HUDEP-2 (cell line): ENCODE measurements at regions not wholly inside any gene's neighbourhood (a gene's known extent, or its start where the extent isn't known, plus 50 kb on each side); places are given as distances from the start of the nearest gene placed in this dataset.
A peak's percentile ranks its signal among the peaks of the same experiment; 100 is the strongest.
"Not testable (repeated sequence)": the region's sequence is repeated elsewhere in the genome, so short reads cannot be mapped to it uniquely, and the experiment has no call there.

Experiments used
- DNase-seq, 76 experiments: peaks; one replicate each; lab custom pipeline; 2025; ENCODE audit not compliant: unreplicated experiment in 76 of 76; lab: John Stamatoyannopoulos, UW

DNA sequence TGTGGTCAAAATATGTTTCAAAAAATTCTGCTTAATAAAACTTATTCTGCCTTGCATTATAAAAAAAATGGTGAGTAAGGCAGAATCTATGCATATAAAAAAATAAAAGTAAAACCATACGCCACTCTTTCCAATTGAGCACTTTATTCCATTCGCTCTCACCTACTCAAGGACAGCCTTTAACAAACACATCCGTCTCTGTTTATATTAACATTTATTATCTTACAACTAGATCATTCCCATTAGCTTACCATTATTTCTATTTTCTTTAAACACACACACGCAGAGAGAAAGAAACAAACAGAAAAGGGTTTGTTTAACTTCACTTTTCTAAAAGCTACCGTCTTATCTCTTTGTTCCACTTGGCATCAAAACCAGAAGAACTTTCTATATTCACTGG is 598.9 kb upstream of the CHRM3 start:
- DNase-seq, result no peak

DNA sequence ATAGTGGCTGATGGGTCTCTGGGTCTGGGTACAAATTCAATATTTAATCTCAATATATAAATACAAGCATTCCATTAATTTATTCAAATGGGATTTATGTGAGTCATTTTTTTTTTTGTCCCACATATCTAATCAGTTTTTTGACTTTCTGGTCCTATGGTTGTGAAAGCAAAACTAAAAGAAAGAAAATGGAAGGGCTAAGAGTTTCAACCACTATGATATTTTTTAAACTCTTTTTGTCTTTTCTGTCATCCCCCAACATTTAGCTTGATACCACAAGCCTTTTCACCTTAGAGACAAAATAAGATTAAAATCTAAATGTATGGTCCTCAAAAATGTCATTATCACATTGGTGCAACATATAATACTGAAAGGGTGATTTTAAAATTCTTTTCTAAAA is 602.7 kb upstream of the CHRM3 start:
- DNase-seq, result no peak

DNA sequence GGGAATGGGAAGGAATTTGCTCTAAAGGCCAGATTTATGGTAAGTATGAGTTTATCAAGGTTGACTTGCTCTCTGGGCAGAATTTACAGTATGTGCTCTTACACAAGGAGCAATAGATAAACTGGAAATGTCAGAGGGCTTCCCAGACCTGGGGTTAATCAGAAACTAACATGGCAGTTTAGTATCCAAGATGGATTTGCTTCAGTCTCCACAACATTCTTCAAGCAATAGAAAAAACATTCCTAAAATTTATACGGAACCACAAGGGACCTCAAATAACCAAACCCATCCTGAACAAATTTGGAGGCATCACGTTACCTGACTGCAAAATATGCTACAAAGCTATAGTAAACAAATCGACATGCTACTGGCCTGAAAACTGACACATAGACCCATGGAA is 606.7 kb upstream of the CHRM3 start:
- no peak for DNase-seq

DNA sequence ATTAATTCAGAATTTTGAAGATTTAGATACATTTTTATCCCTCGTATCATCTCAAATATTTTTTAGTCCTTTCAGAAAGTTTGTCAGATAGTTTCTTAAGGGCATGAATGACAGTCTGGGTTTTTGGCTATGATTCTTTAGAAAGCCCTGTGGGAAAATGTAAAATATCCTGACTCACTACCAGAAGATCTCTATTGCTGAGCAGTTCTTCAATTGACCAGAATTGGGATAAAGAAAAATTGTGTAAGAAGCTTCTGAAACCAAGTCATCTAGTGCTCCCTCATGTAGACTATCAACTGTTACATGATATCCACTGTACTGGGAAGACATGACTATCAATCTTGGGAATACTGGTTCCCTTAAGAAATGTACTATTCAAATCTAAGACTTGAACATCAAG is 608.3 kb upstream of the CHRM3 start:
- DNase-seq, result no peak

DNA sequence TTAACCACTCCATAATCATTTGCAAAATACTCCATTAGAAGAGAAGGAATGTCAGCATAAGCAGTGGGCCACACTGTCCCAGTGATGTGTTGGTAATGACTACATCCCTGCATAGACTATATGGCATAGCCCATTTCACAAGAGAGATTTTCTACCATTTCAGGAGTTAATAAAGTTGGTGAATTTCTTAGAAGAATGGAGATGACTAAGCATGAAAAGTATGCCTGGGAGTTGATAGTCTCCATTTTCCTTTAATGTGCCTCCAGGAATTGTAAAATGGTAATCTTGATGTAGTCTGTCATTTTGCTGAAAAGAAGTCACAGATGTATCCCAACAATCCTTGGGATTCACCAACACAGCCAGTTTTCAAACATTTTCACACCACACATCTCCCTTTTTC is 608.8 kb upstream of the CHRM3 start:
- DNase-seq, result no peak

DNA sequence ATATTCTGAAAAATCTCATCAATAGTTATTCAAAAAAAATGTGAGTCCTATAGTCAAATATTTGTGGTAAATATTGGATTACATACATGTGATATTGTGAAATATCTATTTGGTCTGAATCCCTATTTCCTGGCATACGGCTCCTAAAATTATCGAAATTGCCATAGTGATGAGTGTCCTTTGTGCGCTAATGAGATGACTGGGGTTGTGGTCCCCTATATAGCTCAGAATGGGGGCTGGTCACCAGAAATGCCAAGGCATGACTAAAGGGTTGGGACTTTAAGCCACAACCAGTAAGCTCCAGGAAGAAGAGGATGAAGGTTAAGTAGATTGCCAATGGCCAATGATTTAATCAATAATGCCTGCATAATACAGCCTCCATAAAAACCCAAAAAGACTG is 610.2 kb upstream of the CHRM3 start:
- no peak for DNase-seq

DNA sequence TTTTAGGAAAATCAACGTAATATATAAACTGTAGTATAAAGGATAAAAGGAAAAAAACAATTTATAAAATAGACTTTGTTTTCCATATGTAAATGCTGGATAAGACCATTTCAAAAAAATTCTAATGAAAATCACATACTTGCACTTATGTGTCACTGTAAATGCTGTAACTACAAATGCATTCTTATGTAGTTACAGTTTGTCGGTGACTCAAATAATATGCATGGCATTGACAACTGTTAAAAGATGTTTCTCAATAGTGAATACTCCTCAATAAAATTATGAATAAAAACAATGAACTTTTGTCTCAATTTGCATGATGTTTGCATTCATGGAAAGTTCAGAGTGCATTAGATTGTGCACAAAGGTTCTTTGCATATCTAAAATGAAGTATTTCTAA is 614.0 kb upstream of the CHRM3 start:
- DNase-seq, result no peak

DNA sequence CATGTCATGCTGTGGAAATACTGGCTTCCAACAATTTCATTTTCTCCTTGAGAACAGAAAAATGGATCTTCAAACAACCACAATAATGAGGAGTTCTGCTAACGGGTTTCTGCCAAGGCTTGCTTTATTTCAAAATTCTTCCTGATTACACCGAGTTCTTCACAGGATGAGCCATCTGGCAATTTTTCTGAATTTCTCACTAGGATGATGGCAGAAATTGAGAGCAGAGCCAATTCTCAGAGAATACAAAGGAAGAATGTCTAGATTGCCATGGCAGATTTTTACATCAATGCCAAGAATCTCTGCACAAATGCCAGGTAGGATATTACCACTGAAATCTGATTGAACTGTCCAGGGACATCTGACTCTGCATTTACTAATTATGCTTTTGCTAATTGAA is 619.0 kb upstream of the CHRM3 start:
- DNase-seq, result no peak

DNA sequence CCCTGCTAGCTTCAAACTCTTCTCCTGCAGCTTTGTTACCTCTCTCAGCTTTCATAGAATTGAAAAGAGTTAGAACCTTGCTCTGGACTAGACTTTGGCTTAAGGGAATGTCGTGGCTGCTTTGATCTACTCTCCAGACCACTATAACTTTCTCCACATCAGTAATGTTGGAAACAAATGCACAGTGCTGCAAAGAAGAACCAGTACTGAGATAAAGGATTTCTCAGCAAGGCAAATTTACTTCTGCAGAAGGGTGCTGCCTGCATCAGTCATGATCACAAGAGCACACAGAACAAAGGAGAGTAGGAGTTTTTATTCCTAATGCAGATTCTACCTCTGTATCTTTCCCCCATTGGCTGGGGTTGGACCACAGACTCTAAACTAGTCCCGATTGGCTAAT is 621.6 kb upstream of the CHRM3 start:
- DNase-seq, result no peak

DNA sequence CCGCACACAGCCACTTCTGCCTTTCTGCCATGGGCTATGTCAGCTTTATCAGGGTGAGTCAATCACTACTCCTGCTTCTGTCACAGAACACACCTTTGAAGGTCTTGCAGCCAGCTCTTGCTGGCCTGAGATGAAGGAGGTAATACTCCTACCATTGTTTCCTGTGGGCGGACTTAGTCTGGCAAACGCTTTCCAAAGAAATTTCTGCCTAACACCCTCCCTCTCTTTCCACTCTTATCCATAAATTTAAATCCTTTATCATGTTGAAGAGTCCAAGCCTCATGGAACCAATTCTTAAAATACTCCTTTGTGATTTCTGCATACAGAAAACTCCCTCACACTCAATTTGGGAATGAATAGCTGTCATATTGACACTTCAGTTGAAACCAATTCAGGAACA is 633.1 kb upstream of the CHRM3 start:
- DNase-seq, result no peak

DNA sequence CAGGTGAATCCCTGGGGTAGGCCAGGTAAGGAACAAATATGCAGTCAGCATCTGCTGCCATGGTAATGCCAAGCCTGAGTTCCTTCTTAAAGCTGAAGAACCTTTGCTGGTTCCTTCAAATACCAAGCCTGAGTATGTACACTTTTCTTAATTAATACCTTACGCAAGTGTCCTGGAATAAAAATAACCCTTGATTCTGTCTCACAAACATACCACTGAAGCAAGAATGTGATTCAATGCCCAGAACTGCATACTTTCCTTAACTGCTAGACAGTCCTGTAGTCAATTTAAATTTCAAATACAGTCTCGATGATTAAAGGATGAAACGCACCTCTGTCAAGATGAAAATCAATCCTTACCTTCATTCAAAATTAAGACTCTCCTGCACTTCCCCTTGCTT is 634.0 kb upstream of the CHRM3 start:
- DNase-seq, result no peak

DNA sequence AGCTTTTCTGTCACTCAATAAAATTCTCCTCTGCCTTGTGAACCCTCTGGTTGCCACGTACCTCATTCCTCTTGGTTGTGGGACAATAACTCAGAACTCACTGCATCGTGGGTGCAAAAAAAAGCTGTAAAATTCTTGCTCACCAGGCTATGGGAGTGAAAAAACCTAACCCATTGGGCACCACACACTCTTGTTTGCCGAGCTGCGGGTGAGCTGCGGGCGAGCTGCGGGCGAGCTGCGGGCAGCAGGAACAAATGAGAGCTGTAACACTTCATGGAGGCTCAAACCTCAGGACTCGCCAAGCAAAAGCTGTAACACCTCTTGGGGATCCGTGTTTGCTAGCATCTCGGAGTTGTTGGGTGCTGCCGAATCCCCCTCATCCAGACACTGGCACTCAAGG is 641.3 kb upstream of the CHRM3 start:
- DNase-seq, result no peak

DNA sequence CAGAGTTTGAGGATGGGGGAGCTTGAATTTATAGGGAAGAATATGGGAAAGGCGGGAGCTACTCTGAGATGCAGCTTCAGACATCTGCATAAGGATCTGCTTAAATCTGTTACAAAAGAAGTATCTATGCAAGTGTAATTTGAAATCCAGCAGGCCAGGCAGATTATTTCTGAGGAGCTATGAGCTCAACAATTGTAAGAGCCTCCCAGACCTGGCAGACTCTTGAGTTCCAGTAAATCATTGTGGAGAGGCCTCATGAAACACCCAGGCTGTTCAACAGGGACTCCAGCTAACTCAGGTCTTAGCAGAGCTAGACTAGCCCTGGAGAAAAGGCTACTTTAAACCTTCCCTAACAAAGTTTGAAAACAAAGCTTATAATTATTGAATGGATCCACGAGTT is 647.5 kb upstream of the CHRM3 start:
- no peak for DNase-seq

DNA sequence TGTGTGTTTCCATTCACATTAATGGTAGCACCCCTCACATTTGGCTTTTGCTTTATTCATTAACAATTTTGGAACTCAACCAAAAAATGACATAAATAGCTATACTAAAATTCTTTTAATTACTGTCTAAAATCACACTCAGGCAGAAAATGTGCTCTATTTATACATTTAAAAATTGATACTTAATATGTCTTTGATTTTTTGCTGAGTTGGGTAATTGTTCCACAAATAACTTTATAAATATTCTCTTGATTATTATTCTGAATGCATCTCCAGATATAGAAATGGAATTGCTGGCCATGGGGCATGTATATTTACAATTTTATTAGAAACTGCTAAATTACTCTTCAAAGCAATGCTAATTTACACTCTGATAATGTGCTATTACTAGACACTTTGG is 658.7 kb upstream of the CHRM3 start:
- no peak for DNase-seq

DNA sequence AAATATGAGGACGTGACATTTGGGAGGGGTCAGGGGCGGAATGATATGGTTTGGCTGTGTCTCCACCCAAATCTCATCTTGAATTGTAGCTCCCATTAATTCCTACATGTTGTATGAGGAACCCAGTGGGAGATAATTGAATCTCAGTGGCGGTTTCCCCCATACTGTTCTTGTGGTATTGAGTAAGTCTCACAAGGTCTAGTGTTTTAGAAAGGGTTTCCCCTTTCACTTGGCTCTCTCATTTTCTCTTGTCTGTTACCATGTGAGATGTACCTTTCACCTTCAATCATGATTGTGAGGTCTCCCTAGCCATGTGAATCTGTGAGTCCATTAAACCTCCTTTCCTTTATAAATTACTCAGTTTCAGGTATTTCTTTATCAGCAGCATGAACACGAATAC is 663.6 kb upstream of the CHRM3 start:
- DNase-seq, result no peak

DNA sequence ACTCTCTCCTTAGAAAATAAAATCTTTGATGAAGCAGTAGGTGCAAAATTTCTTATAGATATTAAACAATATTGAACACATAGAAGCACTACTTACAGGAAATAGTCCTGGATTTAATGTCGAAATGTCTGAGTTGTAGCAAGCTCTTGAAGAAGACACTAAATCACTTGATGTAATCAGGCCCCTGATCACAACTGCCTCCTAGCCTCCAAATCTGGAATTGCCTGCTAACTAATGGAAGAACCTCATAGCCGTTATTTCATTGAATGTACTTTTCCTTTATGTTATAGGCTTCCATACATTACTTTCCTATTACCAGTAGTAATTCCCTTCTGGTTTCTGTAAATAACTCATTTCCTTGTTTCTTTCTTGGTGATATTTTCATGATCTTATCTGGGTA is 675.7 kb upstream of the CHRM3 start:
- DNase-seq, result no peak

DNA sequence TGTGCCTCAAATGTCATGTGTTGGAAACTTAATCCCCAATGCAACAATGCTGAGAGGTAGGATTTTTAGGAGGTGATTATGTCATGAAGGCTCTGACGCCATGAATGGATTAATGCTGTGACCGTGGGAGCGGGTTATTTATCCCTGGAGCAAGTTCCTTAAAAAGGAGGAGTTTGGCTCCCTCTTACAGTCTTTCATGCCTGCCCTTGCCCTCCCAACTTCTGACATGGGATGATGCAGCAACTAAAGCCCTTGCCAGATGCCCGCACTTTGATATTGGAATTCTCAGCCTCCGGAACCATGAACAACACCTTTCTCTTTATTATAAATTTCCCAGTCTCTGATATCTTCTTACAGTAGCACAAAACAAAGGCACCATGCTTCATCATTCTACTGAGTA is 685.3 kb upstream of the CHRM3 start:
- DNase-seq, result no peak

DNA sequence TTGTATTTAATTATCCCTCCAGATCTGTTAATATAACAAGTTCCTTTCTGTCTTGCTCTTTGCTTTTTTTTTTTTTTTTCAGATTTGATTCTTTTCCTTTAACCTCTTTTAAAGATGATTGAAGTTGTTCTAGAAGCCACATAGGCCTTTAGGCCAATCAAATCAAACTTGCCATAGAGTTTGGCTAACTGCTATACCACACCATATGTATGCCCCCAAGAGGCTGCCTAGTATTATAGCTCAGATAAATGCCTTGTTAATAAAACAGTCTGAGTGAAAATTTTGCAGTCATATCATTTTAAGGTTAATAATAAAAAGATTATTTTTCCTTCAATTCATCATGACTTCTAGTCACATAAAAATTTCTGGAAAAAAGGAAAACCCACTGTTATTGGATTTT is 696.0 kb upstream of the CHRM3 start:
- DNase-seq, result peak in 2 of 76 experiments; percentile 1 to 4

DNA sequence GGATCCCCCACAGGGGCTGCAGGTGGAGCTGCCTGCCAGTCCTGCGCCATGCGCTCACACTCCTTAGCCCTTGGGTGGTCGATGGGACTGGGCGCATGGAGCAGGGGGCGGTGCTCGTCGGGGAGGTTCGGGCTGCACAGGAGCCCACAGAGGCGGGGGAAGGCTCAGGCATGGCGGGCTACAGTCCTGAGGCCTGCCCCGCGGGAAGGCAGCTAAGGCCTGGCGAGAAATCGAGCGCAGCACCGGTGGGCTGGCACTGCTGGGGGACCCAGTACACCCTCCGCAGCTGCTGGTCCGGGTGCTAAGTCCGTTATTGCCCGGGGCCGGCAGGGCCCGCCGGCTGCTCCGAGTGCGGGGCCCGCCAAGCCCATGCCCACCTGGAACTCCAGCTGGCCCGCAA is 701.8 kb upstream of the CHRM3 start:
- DNase-seq, result not testable (repeated sequence)

DNA sequence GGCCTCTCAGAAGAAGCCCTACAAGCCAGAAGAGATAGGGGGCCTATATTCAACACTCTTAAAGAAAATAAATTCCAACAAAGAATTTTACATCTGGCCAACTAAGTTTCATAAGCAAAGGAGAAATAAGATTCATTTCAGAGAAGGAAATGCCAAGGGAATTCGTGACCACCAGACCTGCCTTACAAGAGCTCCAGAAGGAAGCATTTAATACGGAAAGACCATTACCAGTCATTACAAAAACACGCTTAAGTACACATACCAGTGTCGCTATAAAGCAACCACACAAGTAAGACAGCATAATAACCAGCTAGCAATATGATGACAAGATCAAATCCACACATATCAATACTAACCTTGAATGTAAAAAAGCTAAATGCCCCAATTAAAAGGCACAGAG is 704.9 kb upstream of the CHRM3 start:
- no peak for DNase-seq

DNA sequence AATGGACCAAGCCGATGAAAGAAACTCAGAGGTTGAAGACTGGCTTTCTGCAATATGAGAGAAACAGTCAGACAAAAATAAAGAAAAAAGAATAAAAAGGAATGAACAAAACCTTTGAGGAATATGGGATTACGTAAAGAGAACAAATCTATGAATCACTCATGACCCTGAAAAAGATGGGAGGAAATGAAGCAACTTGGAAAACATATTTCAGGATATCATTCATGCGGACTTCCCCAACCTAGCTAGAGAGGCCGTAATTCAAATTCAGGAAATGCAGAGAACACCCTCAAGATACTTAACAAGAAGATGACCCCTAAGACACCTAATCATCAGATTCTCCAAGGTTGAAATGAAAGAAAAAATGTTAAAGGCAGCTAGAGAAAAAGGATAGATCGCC is 705.3 kb upstream of the CHRM3 start:
- no peak for DNase-seq

DNA sequence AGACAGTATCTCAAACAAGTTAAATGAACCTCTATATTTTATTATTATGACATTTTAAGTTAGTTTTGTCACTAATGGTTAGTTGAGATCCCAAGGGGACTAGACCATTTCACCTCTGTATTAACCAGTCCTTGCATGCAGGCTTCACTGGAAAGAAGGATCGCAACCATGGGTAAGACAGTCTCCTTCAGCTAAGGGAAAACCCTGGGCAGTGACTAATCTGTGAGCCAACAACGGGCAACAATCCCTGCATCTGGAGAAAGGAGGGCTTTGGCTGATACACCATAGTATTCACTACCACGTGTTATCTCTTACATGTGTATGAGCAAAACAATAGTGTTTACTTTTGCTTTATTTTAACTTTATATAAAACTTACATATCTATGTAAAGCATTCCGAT is 708.8 kb upstream of the CHRM3 start:
- no peak for DNase-seq

DNA sequence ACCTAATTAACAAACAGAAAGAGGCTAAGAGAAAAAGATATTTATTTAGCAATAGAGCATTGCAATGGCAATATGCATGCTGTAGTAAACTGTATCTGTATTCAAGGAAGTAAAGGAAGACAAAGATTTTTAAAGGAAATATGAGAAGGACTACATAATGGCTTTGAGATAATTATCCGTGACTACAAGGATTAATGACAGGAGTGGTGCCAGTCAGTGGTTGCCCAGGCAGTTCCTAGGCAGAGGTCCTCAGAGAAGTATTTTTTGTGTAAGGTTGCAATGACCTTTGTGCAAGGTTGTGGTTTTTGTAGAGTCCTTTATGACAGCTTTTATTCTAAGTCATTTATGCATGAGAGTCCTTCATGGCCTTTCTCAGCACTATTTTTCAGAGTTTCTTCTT is 711.1 kb upstream of the CHRM3 start:
- DNase-seq, result no peak

DNA sequence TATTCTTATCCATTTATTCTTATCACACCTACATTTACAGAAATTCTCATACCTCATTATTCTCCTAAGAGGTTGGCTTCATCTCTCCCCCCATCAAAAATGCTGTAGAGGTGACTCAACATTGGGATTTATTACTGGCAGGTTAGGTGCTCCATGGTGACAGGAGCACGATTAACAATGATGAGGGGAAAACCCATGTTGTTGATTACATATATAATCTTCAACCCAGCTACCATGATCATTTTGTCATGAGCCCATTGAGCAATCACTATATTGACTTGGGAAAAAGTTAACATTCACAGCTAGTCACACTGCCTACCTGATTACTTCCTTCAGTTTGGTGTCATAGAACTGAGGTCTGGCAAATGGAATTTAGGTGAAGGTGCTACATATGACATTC is 712.1 kb upstream of the CHRM3 start:
- DNase-seq, result no peak
